ENCODE measurements at regions not wholly inside any gene's neighbourhood (a gene's known extent, or its start where the extent isn't known, plus 50 kb on each side); places are given as distances from the start of the nearest gene placed in this dataset.

- DNase-seq (ENCODE audit: low read depth): no peak
- H3K4me3 ChIP-seq (ENCODE audit: low read depth, low read length): no peak overlapping the region
- TF ChIP-seq CTCF (IDR thresholded peaks at IDR 0.05; ENCODE audit: insufficient read depth, low read length): no peak
These were observed 97.6 kb downstream of the BARX1 start for GRCh38 chr9:93857528-93857927.

GRCh38 chr9:93852728-93853127 lies 102.4 kb downstream of the BARX1 start:
- no peak for DNase-seq (ENCODE audit: low read depth)

GRCh38 chr9:93846349-93846748 lies 108.8 kb downstream of the BARX1 start:
- TF ChIP-seq CTCF (IDR thresholded peaks at IDR 0.05; ENCODE audit: insufficient read depth, low read length): no peak
- DNase-seq (ENCODE audit: low read depth): no peak
- no peak overlapping the region for H3K4me3 ChIP-seq (ENCODE audit: low read depth, low read length)

More at GRCh38 chr9:93852728-93853127, 102.4 kb downstream of the BARX1 start:
- H3K4me3 ChIP-seq (ENCODE audit: low read depth, low read length): no peak overlapping the region
- no peak for TF ChIP-seq CTCF (IDR thresholded peaks at IDR 0.05; ENCODE audit: insufficient read depth, low read length)

GRCh38 chr9:93843396-93843795 lies 111.8 kb downstream of the BARX1 start:
- DNase-seq (ENCODE audit: low read depth): no peak
- no peak for TF ChIP-seq CTCF (IDR thresholded peaks at IDR 0.05; ENCODE audit: insufficient read depth, low read length)
- H3K4me3 ChIP-seq (ENCODE audit: low read depth, low read length): no peak overlapping the region

DNA sequence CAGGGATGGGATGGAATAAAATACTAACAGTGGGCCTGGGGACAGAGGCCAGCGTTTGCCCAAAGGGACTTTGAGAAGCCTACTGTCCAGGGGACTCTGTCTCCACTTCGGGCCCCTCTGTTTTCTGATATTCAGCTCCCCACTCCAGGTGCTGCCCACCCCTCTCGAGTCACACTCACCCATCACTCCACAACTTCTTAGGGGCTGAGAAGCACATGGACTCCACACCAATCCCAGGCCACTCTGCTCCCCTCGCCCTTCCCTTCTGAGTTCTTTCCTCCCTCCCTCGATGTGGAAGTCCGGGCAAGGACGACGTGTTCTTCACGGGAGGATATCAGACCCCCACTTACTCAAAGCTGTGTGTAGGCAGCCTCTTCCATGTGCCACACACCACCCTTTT lies 124.5 kb downstream of the BARX1 start:
- TF ChIP-seq CTCF (IDR thresholded peaks at IDR 0.05; ENCODE audit: insufficient read depth, low read length): no peak
- no peak for DNase-seq (ENCODE audit: low read depth)
- no peak overlapping the region for H3K4me3 ChIP-seq (ENCODE audit: low read depth, low read length)

DNA sequence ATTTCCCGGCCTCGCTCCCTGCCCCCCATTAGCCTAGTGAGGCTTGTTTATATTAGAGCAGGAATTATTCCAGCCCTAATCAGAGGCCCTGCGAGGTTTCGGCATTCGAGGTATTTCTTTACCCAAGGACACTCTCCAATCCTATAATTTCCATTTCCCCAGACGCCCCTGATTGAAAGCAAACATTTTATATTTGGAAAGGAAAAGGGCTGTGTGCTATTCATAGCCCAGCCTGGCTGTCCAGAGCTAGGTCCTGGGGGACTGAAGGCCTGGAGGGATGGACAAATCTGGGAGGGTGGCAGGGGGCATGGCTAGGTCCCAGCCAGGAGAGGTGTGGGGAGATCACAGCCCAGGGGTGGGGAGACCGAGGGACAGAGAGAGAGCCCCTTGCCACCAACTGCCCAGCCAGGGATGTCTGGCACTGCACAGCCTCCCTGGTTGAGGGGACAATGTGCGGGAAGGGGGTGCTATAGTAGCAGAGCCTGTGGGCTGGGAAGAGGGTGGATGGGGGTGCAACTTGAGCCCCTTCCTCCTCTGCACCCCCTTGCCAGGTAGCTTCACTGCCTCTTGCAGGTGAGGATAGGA lies 125.1 kb downstream of the BARX1 start:
- TF ChIP-seq CTCF (IDR thresholded peaks at IDR 0.05; ENCODE audit: insufficient read depth, low read length): no peak
- no peak overlapping the region for H3K4me3 ChIP-seq (ENCODE audit: low read depth, low read length)
- no peak for DNase-seq (ENCODE audit: low read depth)
